ENCODE measurements at regions not wholly inside any gene's neighbourhood (a gene's known extent, or its start where the extent isn't known, plus 50 kb on each side); places are given as distances from the start of the nearest gene placed in this dataset.

- TF ChIP-seq POLR2A (IDR thresholded peaks at IDR 0.05; ENCODE audit: low read length) (no peak), GATA1 (IDR thresholded peaks at IDR 0.05; ENCODE audit: low read depth, low read length) (no peak)
Observed at GRCh38 chr2:210895132-210895531, 338.7 kb downstream of the CPS1 start.
